CD4-positive, alpha-beta T cell treated with Interleukin-6 at 100 ng/mL for 8 hours (primary cell): ENCODE measurements at regions not wholly inside any gene's neighbourhood (a gene's known extent, or its start where the extent isn't known, plus 50 kb on each side); places are given as distances from the start of the nearest gene placed in this dataset.
A peak's percentile ranks its signal among the peaks of the same experiment; 100 is the strongest.

Experiments used
- DNase-seq: peaks from one replicate; pipeline ENCODE4 v3.0.0-alpha.2; 2020; ENCODE audit warnings: mixed read lengths, low spot score

- DNase-seq: no peak
These were observed 329.7 kb downstream of the UQCRFS1 start for GRCh38 chr19:28883241-28883693.

- no peak for DNase-seq
These were observed 330.1 kb downstream of the UQCRFS1 start for GRCh38 chr19:28882818-28883217.

- DNase-seq: no peak
These were observed 331.3 kb downstream of the UQCRFS1 start for GRCh38 chr19:28881616-28882015.

- DNase-seq: no peak
These were observed 332.1 kb downstream of the UQCRFS1 start for GRCh38 chr19:28880735-28881401.

- DNase-seq: peak; percentile 22
These were observed 333.9 kb downstream of the UQCRFS1 start for GRCh38 chr19:28878862-28879566.

GRCh38 chr19:28876609-28877123 lies 336.3 kb downstream of the UQCRFS1 start:
- DNase-seq: no peak

- DNase-seq: no peak
These were observed 338.2 kb downstream of the UQCRFS1 start for GRCh38 chr19:28874742-28875141.

GRCh38 chr19:28873301-28873700 lies 339.6 kb downstream of the UQCRFS1 start:
- DNase-seq: no peak

- DNase-seq: no peak
These were observed 341.7 kb downstream of the UQCRFS1 start for GRCh38 chr19:28871099-28871725.

- DNase-seq: no peak
These were observed 343.5 kb downstream of the UQCRFS1 start for GRCh38 chr19:28869459-28869858.

- no peak for DNase-seq
These were observed 344.1 kb downstream of the UQCRFS1 start for GRCh38 chr19:28868836-28869235.

- DNase-seq: no peak
These were observed 345.0 kb downstream of the UQCRFS1 start for GRCh38 chr19:28867978-28868377.

GRCh38 chr19:28864577-28865042 lies 348.3 kb downstream of the UQCRFS1 start:
- no peak for DNase-seq

GRCh38 chr19:28864024-28864503 lies 348.9 kb downstream of the UQCRFS1 start:
- no peak for DNase-seq

GRCh38 chr19:28862238-28862637 lies 350.7 kb downstream of the UQCRFS1 start:
- DNase-seq: no peak

- DNase-seq: no peak
These were observed 353.1 kb downstream of the UQCRFS1 start for GRCh38 chr19:28859811-28860210.

- DNase-seq: no peak
These were observed 354.0 kb downstream of the UQCRFS1 start for GRCh38 chr19:28858933-28859332.

- DNase-seq: no peak
These were observed 355.0 kb downstream of the UQCRFS1 start for GRCh38 chr19:28857967-28858366.

- no peak for DNase-seq
These were observed 357.7 kb downstream of the UQCRFS1 start for GRCh38 chr19:28855216-28855615.

- no peak for DNase-seq
These were observed 365.5 kb downstream of the UQCRFS1 start for GRCh38 chr19:28847468-28847867.

- DNase-seq: no peak
These were observed 366.7 kb downstream of the UQCRFS1 start for GRCh38 chr19:28846094-28846812.
